ENCODE measurements at regions not wholly inside any gene's neighbourhood (a gene's known extent, or its start where the extent isn't known, plus 50 kb on each side); places are given as distances from the start of the nearest gene placed in this dataset.

DNA sequence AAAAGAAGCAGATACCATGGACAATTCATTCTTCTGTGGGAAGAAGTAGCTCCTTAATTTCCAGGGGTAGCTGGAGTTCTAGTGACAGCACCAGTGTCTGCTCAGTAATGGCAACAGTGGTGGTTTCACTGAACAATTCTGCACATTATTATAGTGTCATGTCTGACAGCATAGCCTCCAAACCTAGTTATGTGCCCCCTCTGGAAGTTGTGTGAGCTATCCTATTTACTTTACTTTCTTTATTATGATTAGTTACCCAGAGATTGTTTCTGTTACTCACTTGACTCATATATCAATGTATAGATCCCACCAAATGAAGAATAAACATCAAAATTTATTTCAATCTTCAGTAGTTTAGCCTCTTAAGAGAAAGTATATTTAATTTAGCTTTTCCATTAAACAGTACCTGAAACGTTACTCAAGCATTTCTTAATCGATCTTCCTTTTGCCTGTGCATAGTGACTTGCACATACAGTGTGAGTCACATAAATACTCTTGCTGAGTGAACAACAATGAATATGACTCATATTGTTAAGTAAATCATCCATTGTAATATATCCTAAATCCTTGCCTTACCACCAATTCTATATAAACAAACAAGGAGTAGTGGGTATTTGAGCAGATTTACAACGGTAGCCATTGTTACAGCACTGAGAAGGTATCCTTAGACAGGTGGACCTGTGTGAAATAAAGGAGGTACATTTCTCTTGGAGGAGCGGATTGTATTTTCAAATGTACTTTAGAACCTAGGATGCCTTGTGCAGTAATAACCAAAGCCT, 534.7 kb downstream of the ANKRD50 start:
- H3K27ac Mint-ChIP-seq = no peak overlapping the region
- Histone ChIP-seq H3K27ac (ENCODE audit: low read depth, low read length) (no peak overlapping the region), H3K4me1 (ENCODE audit: insufficient read depth, low read length) (no peaks in the 10 kb centered on the region), H3K27me3 (ENCODE audit: insufficient read depth, low read length, poor library complexity, severe bottlenecking) (no peaks in the 10 kb centered on the region), H3K36me3 (ENCODE audit: insufficient read depth, low read length) (no peaks in the 10 kb centered on the region), H3K9me3 (ENCODE audit: low read length) (no peaks in the 10 kb centered on the region), H3K4me3 (ENCODE audit: low read length) (no peak overlapping the region)
- H3K36me3 Mint-ChIP-seq = no peaks in the 10 kb centered on the region
- POLR2A ChIA-PET = no interaction called here
- CTCF ChIA-PET = no interaction called here
- no peak for DNase-seq
- no peak overlapping the region for H3K4me3 Mint-ChIP-seq
- no peaks in the 10 kb centered on the region for H3K4me1 Mint-ChIP-seq
- H3K9me3 Mint-ChIP-seq = peaks cover 0 to 10% (median 3%) of the 10 kb centered on the region in 5 donors
- peaks cover 0 to 2% of the 10 kb centered on the region in 2 donors for H3K27me3 Mint-ChIP-seq

DNA sequence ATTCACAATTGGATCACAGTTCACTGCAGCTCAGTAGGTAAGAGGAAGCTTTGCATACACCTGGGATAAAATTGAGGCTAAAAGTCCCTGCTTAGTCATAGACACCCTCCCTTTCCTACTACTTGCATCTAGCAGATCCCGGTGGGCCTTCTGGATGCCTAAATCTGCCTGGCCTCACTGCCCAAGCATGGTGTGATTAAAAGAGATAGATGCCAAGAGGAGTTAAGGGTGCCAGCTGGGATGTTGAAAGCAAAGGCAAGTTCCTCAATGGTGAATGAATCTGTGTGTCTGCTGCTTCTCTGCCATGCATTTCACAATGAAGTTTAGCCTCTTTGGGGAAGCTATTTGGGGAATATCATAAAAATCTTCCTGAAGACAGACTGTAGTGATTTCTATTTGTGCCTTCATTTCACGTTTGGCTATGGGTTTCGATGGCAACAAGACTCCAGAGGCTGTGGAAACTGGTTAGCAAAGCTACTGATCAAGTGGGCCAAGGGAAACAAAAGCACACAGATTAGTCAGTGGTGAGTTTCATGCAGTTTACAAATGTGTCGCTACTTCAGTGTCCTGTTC, 534.0 kb downstream of the ANKRD50 start:
- Mint-ChIP-seq H3K27me3 (peaks cover 0 to 2% of the 10 kb centered on the region in 2 donors), H3K4me1 (no peaks in the 10 kb centered on the region), H3K4me3 (no peak overlapping the region), H3K9me3 (peaks cover 0 to 10% (median 3%) of the 10 kb centered on the region in 5 donors), H3K27ac (no peak overlapping the region), H3K36me3 (no peaks in the 10 kb centered on the region)
- Histone ChIP-seq H3K27ac (ENCODE audit: low read depth, low read length) (no peak overlapping the region), H3K36me3 (ENCODE audit: insufficient read depth, low read length) (no peaks in the 10 kb centered on the region), H3K27me3 (ENCODE audit: insufficient read depth, low read length, poor library complexity, severe bottlenecking) (no peaks in the 10 kb centered on the region), H3K9me3 (ENCODE audit: low read length) (no peaks in the 10 kb centered on the region), H3K4me1 (ENCODE audit: insufficient read depth, low read length) (no peaks in the 10 kb centered on the region), H3K4me3 (ENCODE audit: low read length) (no peak overlapping the region)
- no peak for DNase-seq
- ChIA-PET CTCF (no interaction called here), POLR2A (no interaction called here)

DNA sequence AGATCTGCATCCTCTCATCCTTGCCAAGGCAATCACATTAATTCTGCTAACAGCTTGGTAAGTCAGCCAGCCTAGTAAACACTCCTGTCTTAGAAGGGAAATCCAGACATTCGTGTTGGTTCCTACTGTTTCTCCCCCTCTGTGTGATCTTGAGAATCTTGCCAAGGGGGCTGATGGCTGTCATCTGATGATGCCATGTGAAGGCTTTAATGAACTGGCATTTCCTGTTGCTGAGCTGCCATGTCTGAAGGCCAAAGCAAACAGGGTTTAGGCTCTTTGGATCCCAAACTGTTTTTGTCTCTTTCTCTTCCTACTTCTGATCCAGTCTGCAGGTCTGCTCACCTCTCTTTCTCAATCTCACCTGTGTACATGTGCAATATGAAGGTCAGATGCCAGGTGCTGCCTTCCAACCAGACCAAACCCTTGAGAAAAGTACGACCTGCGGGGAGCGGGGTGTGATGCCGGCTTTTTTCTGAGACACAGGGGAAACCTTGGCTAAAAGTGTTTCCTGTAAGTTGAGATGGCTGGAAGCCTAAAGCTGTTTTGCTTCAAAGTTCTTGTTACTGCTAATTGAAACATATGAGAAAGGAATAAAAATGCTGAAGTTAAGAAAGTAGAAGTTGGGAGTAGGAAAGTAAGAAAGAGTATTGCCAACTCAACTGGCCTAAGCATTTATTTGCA, 532.9 kb downstream of the ANKRD50 start:
- H3K9me3 Mint-ChIP-seq = peaks cover 0 to 11% (median 3%) of the 10 kb centered on the region in 5 donors

DNA sequence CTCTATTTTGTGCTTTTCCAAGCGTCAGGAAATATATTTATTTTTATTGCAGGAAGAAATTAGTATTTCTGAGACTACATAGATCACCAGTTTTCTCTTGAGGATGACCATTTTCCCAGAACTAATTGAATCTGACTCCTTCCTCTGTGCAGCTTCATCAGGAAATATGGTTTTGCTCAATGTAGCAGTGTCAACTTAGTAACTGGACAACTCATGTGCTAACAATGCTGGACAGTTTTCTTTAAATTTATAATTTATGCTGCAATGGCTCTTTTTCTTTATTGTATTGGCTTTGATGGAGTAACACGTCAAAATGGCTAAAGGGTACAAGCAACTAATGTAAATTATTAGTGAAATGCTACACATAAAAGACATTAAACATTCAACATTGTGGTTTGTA, 531.5 kb downstream of the ANKRD50 start:
- Mint-ChIP-seq H3K4me1 (no peaks in the 10 kb centered on the region), H3K9me3 (peaks cover 0 to 11% (median 3%) of the 10 kb centered on the region in 5 donors), H3K27me3 (no peaks in the 10 kb centered on the region), H3K4me3 (no peak overlapping the region), H3K36me3 (no peaks in the 10 kb centered on the region), H3K27ac (no peak overlapping the region)
- Histone ChIP-seq H3K4me1 (ENCODE audit: insufficient read depth, low read length) (no peaks in the 10 kb centered on the region), H3K9me3 (ENCODE audit: low read length) (no peaks in the 10 kb centered on the region), H3K27me3 (ENCODE audit: insufficient read depth, low read length, poor library complexity, severe bottlenecking) (no peaks in the 10 kb centered on the region), H3K4me3 (ENCODE audit: low read length) (no peak overlapping the region), H3K27ac (ENCODE audit: low read depth, low read length) (no peak overlapping the region), H3K36me3 (ENCODE audit: insufficient read depth, low read length) (no peaks in the 10 kb centered on the region)
- POLR2A ChIA-PET = no interaction called here
- CTCF ChIA-PET = no interaction called here
- no peak for DNase-seq

More for the DNA sequence above, 532.9 kb downstream of the ANKRD50 start:
- CTCF ChIA-PET = no interaction called here
- Histone ChIP-seq H3K4me1 (ENCODE audit: insufficient read depth, low read length) (no peaks in the 10 kb centered on the region), H3K9me3 (ENCODE audit: low read length) (no peaks in the 10 kb centered on the region), H3K27ac (ENCODE audit: low read depth, low read length) (no peak overlapping the region), H3K4me3 (ENCODE audit: low read length) (no peak overlapping the region), H3K27me3 (ENCODE audit: insufficient read depth, low read length, poor library complexity, severe bottlenecking) (no peaks in the 10 kb centered on the region), H3K36me3 (ENCODE audit: insufficient read depth, low read length) (no peaks in the 10 kb centered on the region)
- Mint-ChIP-seq H3K27ac (no peak overlapping the region), H3K4me1 (no peaks in the 10 kb centered on the region), H3K27me3 (no peaks in the 10 kb centered on the region), H3K36me3 (no peaks in the 10 kb centered on the region), H3K4me3 (no peak overlapping the region)
- POLR2A ChIA-PET = no interaction called here
- DNase-seq = no peak

DNA sequence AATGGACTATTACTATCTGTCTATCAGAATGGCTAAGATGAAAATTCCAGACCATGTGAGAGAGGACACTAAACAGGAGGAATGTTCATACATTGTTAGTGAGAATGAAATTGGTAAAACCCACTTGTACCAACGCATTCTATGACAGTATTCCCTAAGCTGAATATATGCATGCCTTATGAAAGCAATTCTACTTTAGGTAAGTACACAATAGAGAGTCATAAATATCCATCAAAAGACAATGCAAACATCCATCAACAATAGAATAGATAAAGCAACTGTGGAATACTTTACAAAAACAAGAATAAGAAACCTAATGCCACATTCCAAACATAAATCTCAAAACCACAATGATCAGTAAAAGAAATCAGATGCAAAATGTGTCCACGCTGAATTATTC, 529.3 kb downstream of the ANKRD50 start:
- no peak overlapping the region for H3K4me3 Mint-ChIP-seq
- DNase-seq = no peak
- no peak overlapping the region for H3K27ac Mint-ChIP-seq
- Histone ChIP-seq H3K27me3 (ENCODE audit: insufficient read depth, low read length, poor library complexity, severe bottlenecking) (no peaks in the 10 kb centered on the region), H3K4me1 (ENCODE audit: insufficient read depth, low read length) (no peaks in the 10 kb centered on the region), H3K36me3 (ENCODE audit: insufficient read depth, low read length) (no peaks in the 10 kb centered on the region), H3K9me3 (ENCODE audit: low read length) (no peaks in the 10 kb centered on the region), H3K27ac (ENCODE audit: low read depth, low read length) (no peak overlapping the region), H3K4me3 (ENCODE audit: low read length) (no peak overlapping the region)
- H3K36me3 Mint-ChIP-seq = no peaks in the 10 kb centered on the region
- H3K4me1 Mint-ChIP-seq = no peaks in the 10 kb centered on the region
- H3K27me3 Mint-ChIP-seq = no peaks in the 10 kb centered on the region
- H3K9me3 Mint-ChIP-seq = peaks cover 0 to 11% (median 4%) of the 10 kb centered on the region in 5 donors
- ChIA-PET CTCF (no interaction called here), POLR2A (no interaction called here)

DNA sequence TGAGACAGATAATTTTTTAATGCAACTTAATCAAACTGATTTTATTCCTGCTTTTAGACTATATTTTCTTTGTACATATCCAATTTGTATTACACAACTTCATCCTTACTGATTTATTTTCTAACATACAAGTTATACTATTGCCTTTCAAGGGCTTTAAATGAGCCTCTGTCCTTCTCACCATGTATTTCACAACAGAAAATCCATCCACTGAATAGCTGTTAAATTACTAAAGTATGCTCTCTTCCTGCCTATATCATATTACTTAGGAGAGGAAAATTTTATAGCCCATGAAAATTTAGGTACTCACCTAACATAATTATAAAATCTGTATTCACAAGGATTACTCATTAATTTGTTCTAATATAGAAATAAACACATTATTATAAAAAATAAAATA, 528.6 kb downstream of the ANKRD50 start:
- H3K9me3 Mint-ChIP-seq = peaks cover 0 to 9% (median 4%) of the 10 kb centered on the region in 5 donors
- no peaks in the 10 kb centered on the region for H3K36me3 Mint-ChIP-seq
- ChIA-PET CTCF (no interaction called here), POLR2A (no interaction called here)
- Histone ChIP-seq H3K27me3 (ENCODE audit: insufficient read depth, low read length, poor library complexity, severe bottlenecking) (no peaks in the 10 kb centered on the region), H3K4me3 (ENCODE audit: low read length) (no peak overlapping the region), H3K27ac (ENCODE audit: low read depth, low read length) (no peak overlapping the region), H3K36me3 (ENCODE audit: insufficient read depth, low read length) (no peaks in the 10 kb centered on the region), H3K4me1 (ENCODE audit: insufficient read depth, low read length) (no peaks in the 10 kb centered on the region), H3K9me3 (ENCODE audit: low read length) (no peaks in the 10 kb centered on the region)
- no peak for DNase-seq
- no peaks in the 10 kb centered on the region for H3K27me3 Mint-ChIP-seq
- H3K4me1 Mint-ChIP-seq = no peaks in the 10 kb centered on the region
- H3K27ac Mint-ChIP-seq = no peak overlapping the region
- no peak overlapping the region for H3K4me3 Mint-ChIP-seq

DNA sequence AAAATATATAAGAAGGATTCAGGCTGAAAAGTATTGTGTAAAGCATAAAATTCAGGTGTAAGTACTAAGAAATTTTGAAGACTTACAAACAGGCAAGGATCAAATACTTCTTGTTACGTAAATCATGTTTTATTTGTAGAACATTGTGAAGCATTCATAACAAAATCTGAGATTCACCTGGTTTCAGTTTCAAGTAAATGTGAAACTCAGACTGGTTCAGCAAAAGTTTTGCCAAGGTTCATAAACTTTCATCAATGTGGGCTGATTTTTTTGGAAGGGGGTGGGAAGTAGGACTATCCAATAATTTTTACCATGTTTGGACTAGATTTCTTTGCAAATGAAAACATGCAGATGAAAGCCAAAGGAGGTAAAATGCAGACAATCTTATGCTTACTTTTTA, 527.7 kb downstream of the ANKRD50 start:
- H3K4me3 Mint-ChIP-seq = no peak overlapping the region
- Histone ChIP-seq H3K4me3 (ENCODE audit: low read length) (no peak overlapping the region), H3K36me3 (ENCODE audit: insufficient read depth, low read length) (no peaks in the 10 kb centered on the region), H3K27me3 (ENCODE audit: insufficient read depth, low read length, poor library complexity, severe bottlenecking) (no peaks in the 10 kb centered on the region), H3K9me3 (ENCODE audit: low read length) (no peaks in the 10 kb centered on the region), H3K27ac (ENCODE audit: low read depth, low read length) (no peak overlapping the region), H3K4me1 (ENCODE audit: insufficient read depth, low read length) (no peaks in the 10 kb centered on the region)
- DNase-seq = no peak
- ChIA-PET CTCF (no interaction called here), POLR2A (no interaction called here)
- H3K4me1 Mint-ChIP-seq = no peaks in the 10 kb centered on the region
- no peaks in the 10 kb centered on the region for H3K27me3 Mint-ChIP-seq
- peaks cover 0 to 8% (median 4%) of the 10 kb centered on the region in 5 donors for H3K9me3 Mint-ChIP-seq
- no peaks in the 10 kb centered on the region for H3K36me3 Mint-ChIP-seq
- no peak overlapping the region for H3K27ac Mint-ChIP-seq

DNA sequence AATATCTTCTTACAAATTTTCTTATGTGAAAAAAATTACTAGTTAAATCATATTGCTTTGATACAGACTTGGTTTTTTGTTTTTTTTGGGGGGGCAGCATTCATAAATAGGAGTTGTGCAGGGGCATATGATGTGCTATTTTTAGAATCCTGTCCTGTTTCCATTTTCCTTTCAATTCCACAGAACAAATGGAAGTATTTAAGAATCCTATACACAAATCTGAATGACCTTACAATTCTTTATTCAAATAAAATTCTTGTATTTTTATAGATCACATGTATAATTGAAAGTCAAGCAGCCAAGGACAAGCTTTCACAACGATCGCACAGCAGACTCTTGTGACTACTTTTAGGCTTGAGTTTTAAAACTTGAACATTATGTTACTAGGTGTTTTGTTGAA, 523.9 kb downstream of the ANKRD50 start:
- Histone ChIP-seq H3K4me3 (ENCODE audit: low read length) (no peak overlapping the region), H3K4me1 (ENCODE audit: insufficient read depth, low read length) (no peaks in the 10 kb centered on the region), H3K27ac (ENCODE audit: low read depth, low read length) (no peak overlapping the region), H3K36me3 (ENCODE audit: insufficient read depth, low read length) (no peaks in the 10 kb centered on the region), H3K27me3 (ENCODE audit: insufficient read depth, low read length, poor library complexity, severe bottlenecking) (no peaks in the 10 kb centered on the region), H3K9me3 (ENCODE audit: low read length) (no peaks in the 10 kb centered on the region)
- CTCF ChIA-PET = no interaction called here
- Mint-ChIP-seq H3K9me3 (peaks cover 2 to 17% (median 6%) of the 10 kb centered on the region in 5 donors), H3K27ac (no peak overlapping the region), H3K4me3 (no peak overlapping the region), H3K36me3 (no peaks in the 10 kb centered on the region), H3K27me3 (no peaks in the 10 kb centered on the region), H3K4me1 (no peaks in the 10 kb centered on the region)
- POLR2A ChIA-PET = no interaction called here
- DNase-seq = no peak
